T-helper 2 cell treated with Interferon-gamma antibody and Interleukin-4, amounts not matched to agents 5 μg/mL and 100 μg/mL, for 36 hours (primary cell): ENCODE measurements at regions not wholly inside any gene's neighbourhood (a gene's known extent, or its start where the extent isn't known, plus 50 kb on each side); places are given as distances from the start of the nearest gene placed in this dataset.
A peak's percentile ranks its signal among the peaks of the same experiment; 100 is the strongest.

Source experiments
- DNase-seq: peaks from one replicate; pipeline ENCODE4 v3.0.0; 2021; ENCODE audit warnings: low spot score
- H3K27ac Mint-ChIP-seq: one replicate; pipeline ENCODE4 v1.8.0; 2021; ENCODE audit warnings: mild to moderate bottlenecking, mixed read lengths
- H3K27me3 Mint-ChIP-seq: one replicate; pipeline ENCODE4 v1.8.0; 2021; ENCODE audit warnings: low read depth, mixed read lengths
- H3K36me3 Mint-ChIP-seq: one replicate; pipeline ENCODE4 v1.8.0; 2021; ENCODE audit warnings: low read depth, mixed read lengths
- H3K4me1 Mint-ChIP-seq: one replicate; pipeline ENCODE4 v1.8.0; 2021; ENCODE audit warnings: low read depth, mixed read lengths
- H3K4me3 Mint-ChIP-seq: one replicate; pipeline ENCODE4 v1.8.0; 2022; ENCODE audit warnings: mild to moderate bottlenecking, moderate library complexity, mixed read lengths
- H3K9me3 Mint-ChIP-seq: one replicate; pipeline ENCODE4 v1.8.0; 2021; ENCODE audit warnings: mixed read lengths

DNA sequence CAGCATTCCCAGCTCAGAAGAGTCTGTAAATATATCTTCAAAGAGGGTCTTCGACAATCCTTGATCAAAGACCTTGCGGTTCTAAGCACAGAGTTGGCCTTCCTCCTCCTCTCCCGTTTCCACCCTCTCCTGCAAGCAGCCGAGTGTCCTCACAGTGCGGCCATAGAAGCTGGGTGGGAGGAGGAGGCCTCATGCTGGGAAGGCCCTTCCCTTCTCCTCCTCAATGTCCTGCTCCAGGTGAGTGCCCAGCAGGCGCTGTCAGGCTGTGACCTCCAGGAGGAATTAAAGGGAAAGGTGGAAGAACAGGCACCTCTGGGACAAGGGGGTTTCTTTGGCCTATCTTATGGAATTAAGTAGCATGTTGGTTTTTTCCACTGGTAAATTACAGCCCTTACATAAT lies 674.2 kb upstream of the ARGLU1 start:
- H3K4me1 Mint-ChIP-seq, result no peaks in the 10 kb centered on the region
- DNase-seq, result no peak
- H3K36me3 Mint-ChIP-seq, result no peaks in the 10 kb centered on the region
- no peak overlapping the region for H3K27ac Mint-ChIP-seq
- H3K4me3 Mint-ChIP-seq, result no peak overlapping the region
- H3K27me3 Mint-ChIP-seq, result no peaks in the 10 kb centered on the region
- peaks cover 4% of the 10 kb centered on the region for H3K9me3 Mint-ChIP-seq

DNA sequence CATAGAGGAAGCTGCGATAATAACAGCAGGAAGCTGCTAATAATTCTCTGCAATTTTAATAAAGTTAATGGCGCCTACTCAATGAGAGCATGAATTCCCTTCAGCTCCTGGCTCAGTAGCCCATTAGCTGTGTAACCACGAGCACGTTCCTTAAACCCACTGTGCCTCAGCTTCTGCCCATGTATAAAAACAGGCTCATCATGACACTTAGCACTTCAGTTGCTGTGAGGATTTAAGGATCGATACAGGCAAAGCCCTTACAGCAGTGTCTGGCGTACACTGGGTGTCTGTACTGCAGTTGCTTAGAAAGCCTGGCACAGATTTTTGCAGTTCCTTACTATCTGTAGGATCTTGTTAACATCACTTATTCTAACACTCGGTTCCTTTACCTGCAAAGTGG lies 673.4 kb upstream of the ARGLU1 start:
- no peak for DNase-seq
- Mint-ChIP-seq H3K4me3 (no peak overlapping the region), H3K9me3 (peaks cover 4% of the 10 kb centered on the region), H3K27ac (no peak overlapping the region), H3K36me3 (no peaks in the 10 kb centered on the region), H3K4me1 (no peaks in the 10 kb centered on the region), H3K27me3 (no peaks in the 10 kb centered on the region)

GRCh38 chr13:107239213-107239612 lies 671.3 kb upstream of the ARGLU1 start:
- no peak overlapping the region for H3K27ac Mint-ChIP-seq
- H3K27me3 Mint-ChIP-seq, result no peaks in the 10 kb centered on the region

GRCh38 chr13:107238262-107238981 lies 670.5 kb upstream of the ARGLU1 start:
- H3K9me3 Mint-ChIP-seq, result peaks cover 4% of the 10 kb centered on the region
- no peaks in the 10 kb centered on the region for H3K27me3 Mint-ChIP-seq

More at GRCh38 chr13:107239213-107239612, 671.3 kb upstream of the ARGLU1 start:
- H3K36me3 Mint-ChIP-seq, result no peaks in the 10 kb centered on the region
- no peaks in the 10 kb centered on the region for H3K4me1 Mint-ChIP-seq
- H3K9me3 Mint-ChIP-seq, result peaks cover 4% of the 10 kb centered on the region
- DNase-seq, result no peak
- no peak overlapping the region for H3K4me3 Mint-ChIP-seq

GRCh38 chr13:107234319-107235073 lies 666.6 kb upstream of the ARGLU1 start:
- H3K36me3 Mint-ChIP-seq, result no peaks in the 10 kb centered on the region
- no peak overlapping the region for H3K27ac Mint-ChIP-seq
- DNase-seq, result no peak
- H3K4me3 Mint-ChIP-seq, result no peak overlapping the region
- H3K27me3 Mint-ChIP-seq, result no peaks in the 10 kb centered on the region
- H3K9me3 Mint-ChIP-seq, result no peaks in the 10 kb centered on the region
- H3K4me1 Mint-ChIP-seq, result no peaks in the 10 kb centered on the region

More at GRCh38 chr13:107238262-107238981, 670.5 kb upstream of the ARGLU1 start:
- no peak overlapping the region for H3K27ac Mint-ChIP-seq
- H3K4me1 Mint-ChIP-seq, result no peaks in the 10 kb centered on the region
- no peaks in the 10 kb centered on the region for H3K36me3 Mint-ChIP-seq
- DNase-seq, result no peak
- H3K4me3 Mint-ChIP-seq, result no peak overlapping the region

- H3K9me3 Mint-ChIP-seq, result no peaks in the 10 kb centered on the region
- no peak overlapping the region for H3K27ac Mint-ChIP-seq
- no peaks in the 10 kb centered on the region for H3K36me3 Mint-ChIP-seq
- no peaks in the 10 kb centered on the region for H3K4me1 Mint-ChIP-seq
- H3K27me3 Mint-ChIP-seq, result no peaks in the 10 kb centered on the region
- DNase-seq, result no peak
- H3K4me3 Mint-ChIP-seq, result no peak overlapping the region
Observed at GRCh38 chr13:107233541-107233940, 665.6 kb upstream of the ARGLU1 start.

DNA sequence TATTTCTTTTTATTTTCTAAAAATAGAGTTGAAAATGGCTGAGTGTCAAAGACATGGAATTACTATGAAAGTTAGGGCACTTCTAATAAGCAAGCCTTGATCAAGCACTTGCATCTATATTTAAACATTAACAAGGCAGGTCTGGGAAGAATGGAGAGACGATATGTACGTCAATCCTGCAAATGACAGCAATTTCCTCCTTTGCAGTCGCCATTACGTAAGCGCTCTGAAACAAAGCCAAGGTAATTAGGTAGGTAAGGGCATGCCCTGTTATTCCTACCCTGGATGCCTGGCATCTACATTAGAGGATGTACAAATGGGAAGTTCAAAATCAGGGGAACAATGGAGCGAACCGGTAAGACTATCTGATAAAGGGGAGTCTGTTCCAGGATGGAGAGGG lies 664.0 kb upstream of the ARGLU1 start:
- no peaks in the 10 kb centered on the region for H3K9me3 Mint-ChIP-seq
- H3K36me3 Mint-ChIP-seq, result no peaks in the 10 kb centered on the region
- no peak for DNase-seq
- no peak overlapping the region for H3K4me3 Mint-ChIP-seq
- no peak overlapping the region for H3K27ac Mint-ChIP-seq
- H3K27me3 Mint-ChIP-seq, result no peaks in the 10 kb centered on the region
- H3K4me1 Mint-ChIP-seq, result no peaks in the 10 kb centered on the region

DNA sequence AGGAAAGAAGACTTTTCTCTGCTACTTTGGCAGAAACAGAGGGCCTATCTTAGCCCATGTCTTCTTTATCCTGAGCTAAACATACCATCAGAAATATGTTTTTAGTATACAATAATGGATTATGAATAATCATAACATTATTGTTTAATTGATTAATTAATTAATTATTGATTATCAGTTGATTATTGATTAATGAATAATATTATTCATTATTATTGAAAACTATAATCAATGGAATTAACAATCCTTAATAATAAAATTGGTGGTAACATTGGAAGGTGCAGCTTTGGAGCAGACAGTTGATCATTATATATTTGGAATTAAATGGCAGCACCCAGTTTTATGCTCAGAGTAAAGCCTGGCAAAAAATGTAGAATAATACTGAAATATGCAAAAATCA lies 655.9 kb upstream of the ARGLU1 start:
- Mint-ChIP-seq H3K4me1 (no peaks in the 10 kb centered on the region), H3K4me3 (no peak overlapping the region), H3K36me3 (no peaks in the 10 kb centered on the region), H3K27me3 (no peaks in the 10 kb centered on the region), H3K9me3 (no peaks in the 10 kb centered on the region), H3K27ac (no peak overlapping the region)
- DNase-seq, result no peak

GRCh38 chr13:107222597-107222996 lies 654.7 kb upstream of the ARGLU1 start:
- no peaks in the 10 kb centered on the region for H3K4me1 Mint-ChIP-seq
- DNase-seq, result no peak
- H3K27ac Mint-ChIP-seq, result no peak overlapping the region
- H3K27me3 Mint-ChIP-seq, result no peaks in the 10 kb centered on the region
- no peak overlapping the region for H3K4me3 Mint-ChIP-seq
- no peaks in the 10 kb centered on the region for H3K9me3 Mint-ChIP-seq
- H3K36me3 Mint-ChIP-seq, result no peaks in the 10 kb centered on the region

GRCh38 chr13:107220245-107220644 lies 652.3 kb upstream of the ARGLU1 start:
- no peaks in the 10 kb centered on the region for H3K9me3 Mint-ChIP-seq

DNA sequence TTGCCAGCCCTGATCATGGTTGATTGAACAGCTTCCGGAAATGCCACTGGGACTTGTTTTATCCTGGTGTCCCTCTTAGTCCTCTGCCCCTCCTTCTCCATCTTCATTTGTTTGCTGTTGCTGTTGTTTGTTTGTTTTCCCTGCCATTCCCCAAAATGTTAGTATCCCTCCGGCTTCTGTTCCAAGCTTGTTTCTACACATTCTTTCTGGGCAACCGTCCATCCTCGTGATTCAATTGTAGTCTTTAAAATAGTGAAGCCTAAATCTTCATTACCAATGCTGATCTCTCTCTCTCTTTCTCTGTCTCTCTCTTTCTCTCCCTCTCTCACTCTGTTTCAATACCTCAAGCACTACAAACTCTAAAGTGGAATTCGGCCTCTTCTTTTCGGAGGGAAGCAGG lies 649.3 kb upstream of the ARGLU1 start:
- H3K27me3 Mint-ChIP-seq, result no peaks in the 10 kb centered on the region
- DNase-seq, result no peak
- H3K27ac Mint-ChIP-seq, result no peak overlapping the region
- H3K4me3 Mint-ChIP-seq, result no peak overlapping the region
- no peaks in the 10 kb centered on the region for H3K9me3 Mint-ChIP-seq
- no peaks in the 10 kb centered on the region for H3K36me3 Mint-ChIP-seq
- H3K4me1 Mint-ChIP-seq, result no peaks in the 10 kb centered on the region

More at GRCh38 chr13:107220245-107220644, 652.3 kb upstream of the ARGLU1 start:
- Mint-ChIP-seq H3K4me3 (no peak overlapping the region), H3K27ac (no peak overlapping the region), H3K4me1 (no peaks in the 10 kb centered on the region), H3K27me3 (no peaks in the 10 kb centered on the region), H3K36me3 (no peaks in the 10 kb centered on the region)
- DNase-seq, result no peak

GRCh38 chr13:107216046-107216755 lies 648.3 kb upstream of the ARGLU1 start:
- DNase-seq, result no peak
- no peak overlapping the region for H3K4me3 Mint-ChIP-seq
- no peaks in the 10 kb centered on the region for H3K27me3 Mint-ChIP-seq
- H3K9me3 Mint-ChIP-seq, result no peaks in the 10 kb centered on the region
- H3K4me1 Mint-ChIP-seq, result no peaks in the 10 kb centered on the region
- no peak overlapping the region for H3K27ac Mint-ChIP-seq
- no peaks in the 10 kb centered on the region for H3K36me3 Mint-ChIP-seq

- no peaks in the 10 kb centered on the region for H3K36me3 Mint-ChIP-seq
- H3K9me3 Mint-ChIP-seq, result no peaks in the 10 kb centered on the region
- H3K27ac Mint-ChIP-seq, result no peak overlapping the region
- no peaks in the 10 kb centered on the region for H3K4me1 Mint-ChIP-seq
- DNase-seq, result peak; percentile 17
- no peaks in the 10 kb centered on the region for H3K27me3 Mint-ChIP-seq
- no peak overlapping the region for H3K4me3 Mint-ChIP-seq
Observed at GRCh38 chr13:107211073-107211472, 643.1 kb upstream of the ARGLU1 start.

GRCh38 chr13:107210723-107211030 lies 642.7 kb upstream of the ARGLU1 start:
- no peak overlapping the region for H3K4me3 Mint-ChIP-seq
- no peaks in the 10 kb centered on the region for H3K36me3 Mint-ChIP-seq
- H3K9me3 Mint-ChIP-seq, result no peaks in the 10 kb centered on the region
- no peaks in the 10 kb centered on the region for H3K4me1 Mint-ChIP-seq
- no peaks in the 10 kb centered on the region for H3K27me3 Mint-ChIP-seq
- DNase-seq, result no peak
- H3K27ac Mint-ChIP-seq, result no peak overlapping the region
